ENCODE measurements at regions not wholly inside any gene's neighbourhood (a gene's known extent, or its start where the extent isn't known, plus 50 kb on each side); places are given as distances from the start of the nearest gene placed in this dataset.

GRCh38 chr2:158049129-158049855 is 52.4 kb upstream of the UPP2 start:
- no peak for DNase-seq (ENCODE audit: low read depth in 2 of 2)

- no peak for DNase-seq (ENCODE audit: low read depth in 2 of 2)
Measured at GRCh38 chr2:158048327-158048726, 53.3 kb upstream of the UPP2 start.

- DNase-seq (ENCODE audit: low read depth in 2 of 2) = no peak
Measured at GRCh38 chr2:158047156-158047611, 54.5 kb upstream of the UPP2 start.

GRCh38 chr2:158046121-158046880 is 55.4 kb upstream of the UPP2 start:
- no peak for DNase-seq (ENCODE audit: low read depth in 2 of 2)

GRCh38 chr2:158045362-158045761 is 56.3 kb upstream of the UPP2 start:
- no peak for DNase-seq (ENCODE audit: low read depth in 2 of 2)

- DNase-seq (ENCODE audit: low read depth in 2 of 2) = no peak
Measured at GRCh38 chr2:158043181-158043948, 58.3 kb upstream of the UPP2 start.

- no peak for DNase-seq (ENCODE audit: low read depth in 2 of 2)
Measured at GRCh38 chr2:158042666-158043065, 59.0 kb upstream of the UPP2 start.

- DNase-seq (ENCODE audit: low read depth in 2 of 2) = no peak
Measured at GRCh38 chr2:158042245-158042644, 59.4 kb upstream of the UPP2 start.

- no peak for DNase-seq (ENCODE audit: low read depth in 2 of 2)
Measured at GRCh38 chr2:158041400-158041799, 60.3 kb upstream of the UPP2 start.

GRCh38 chr2:158038901-158039300 is 62.8 kb upstream of the UPP2 start:
- DNase-seq (ENCODE audit: low read depth in 2 of 2) = no peak

GRCh38 chr2:158034198-158034866 is 67.3 kb upstream of the UPP2 start:
- no peak for DNase-seq (ENCODE audit: low read depth in 2 of 2)

- no peak for DNase-seq (ENCODE audit: low read depth in 2 of 2)
Measured at GRCh38 chr2:158031371-158031770, 70.3 kb upstream of the UPP2 start.

GRCh38 chr2:158025255-158025996 is 76.2 kb upstream of the UPP2 start:
- no peak for DNase-seq (ENCODE audit: low read depth in 2 of 2)

GRCh38 chr2:158024288-158024898 is 77.3 kb upstream of the UPP2 start:
- peak in 1 of 2 donors; percentile 12 for DNase-seq (ENCODE audit: low read depth in 2 of 2)

GRCh38 chr2:158022888-158023287 is 78.8 kb upstream of the UPP2 start:
- DNase-seq (ENCODE audit: low read depth in 2 of 2) = no peak

- no peak for DNase-seq (ENCODE audit: low read depth in 2 of 2)
Measured at GRCh38 chr2:158021226-158021625, 80.5 kb upstream of the UPP2 start.

- DNase-seq (ENCODE audit: low read depth in 2 of 2) = no peak
Measured at GRCh38 chr2:158015428-158016076, 86.1 kb upstream of the UPP2 start.

GRCh38 chr2:158013891-158014290 is 87.8 kb upstream of the UPP2 start:
- no peak for DNase-seq (ENCODE audit: low read depth in 2 of 2)

- DNase-seq (ENCODE audit: low read depth in 2 of 2) = no peak
Measured at GRCh38 chr2:158011055-158011771, 90.5 kb upstream of the UPP2 start.

- no peak for DNase-seq (ENCODE audit: low read depth in 2 of 2)
Measured at GRCh38 chr2:158009399-158009798, 92.3 kb upstream of the UPP2 start.

All from stimulated activated CD8-positive, alpha-beta memory T cell treated with anti-CD3 and anti-CD28 coated beads, Interleukin-15, amount 100 ng/mL, for 4 hours (primary cell).